22Rv1 (cell line): ENCODE measurements at regions not wholly inside any gene's neighbourhood (a gene's known extent, or its start where the extent isn't known, plus 50 kb on each side); places are given as distances from the start of the nearest gene placed in this dataset.
A peak's percentile ranks its signal among the peaks of the same experiment; 100 is the strongest.

ENCODE experiments used
- H3K27ac ChIP-seq: fragments of 450-650 bp; 2 replicates; pipeline ENCODE4 v1.5.1; 2017
- CTCF ChIP-seq: fragments of 450-650 bp; IDR thresholded peaks from 2 replicates; pipeline ENCODE4 v1.5.1; 2017; ENCODE audit warnings: mild to moderate bottlenecking
- ZFX ChIP-seq: fragments of 450-650 bp; IDR thresholded peaks from 2 replicates; pipeline ENCODE4 v1.6.1; 2017; ENCODE audit warnings: antibody characterized with exemption, borderline replicate concordance

- TF ChIP-seq CTCF = no peak
- no peak for TF ChIP-seq ZFX
These were observed 74.0 kb upstream of the VWDE start for GRCh38 chr7:12477620-12478019.

GRCh38 chr7:12481722-12482121 lies 78.1 kb upstream of the VWDE start:
- TF ChIP-seq ZFX = no peak
- no peak for TF ChIP-seq CTCF
- no peak overlapping the region for H3K27ac ChIP-seq

More at GRCh38 chr7:12477620-12478019, 74.0 kb upstream of the VWDE start:
- H3K27ac ChIP-seq = no peak overlapping the region

GRCh38 chr7:12485845-12486244 lies 82.2 kb upstream of the VWDE start:
- TF ChIP-seq ZFX = no peak
- no peak for TF ChIP-seq CTCF
- H3K27ac ChIP-seq = no peak overlapping the region

- TF ChIP-seq CTCF = no peak
- no peak overlapping the region for H3K27ac ChIP-seq
These were observed 82.2 kb upstream of the SCIN start for GRCh38 chr7:12488341-12488740.

GRCh38 chr7:12490107-12490688 lies 80.3 kb upstream of the SCIN start:
- no peak overlapping the region for H3K27ac ChIP-seq
- TF ChIP-seq CTCF (peak; percentile 82), ZFX (no peak)

- no peak overlapping the region for H3K27ac ChIP-seq
- TF ChIP-seq ZFX (no peak), CTCF (no peak)
These were observed 79.6 kb upstream of the SCIN start for GRCh38 chr7:12490940-12491339.

GRCh38 chr7:12491526-12491925 lies 79.0 kb upstream of the SCIN start:
- no peak overlapping the region for H3K27ac ChIP-seq
- no peak for TF ChIP-seq ZFX
- no peak for TF ChIP-seq CTCF
